Epidermal melanocyte (primary cell): ENCODE measurements at regions not wholly inside any gene's neighbourhood (a gene's known extent, or its start where the extent isn't known, plus 50 kb on each side); places are given as distances from the start of the nearest gene placed in this dataset.
"Not testable (repeated sequence)": the region's sequence is repeated elsewhere in the genome, so short reads cannot be mapped to it uniquely, and the experiment has no call there.

Experiments
- DNase-seq: peaks from one replicate; pipeline ENCODE4 v3.0.0; 2011; ENCODE audit warnings: low spot score; ENCODE audit not compliant: insufficient read length

DNA sequence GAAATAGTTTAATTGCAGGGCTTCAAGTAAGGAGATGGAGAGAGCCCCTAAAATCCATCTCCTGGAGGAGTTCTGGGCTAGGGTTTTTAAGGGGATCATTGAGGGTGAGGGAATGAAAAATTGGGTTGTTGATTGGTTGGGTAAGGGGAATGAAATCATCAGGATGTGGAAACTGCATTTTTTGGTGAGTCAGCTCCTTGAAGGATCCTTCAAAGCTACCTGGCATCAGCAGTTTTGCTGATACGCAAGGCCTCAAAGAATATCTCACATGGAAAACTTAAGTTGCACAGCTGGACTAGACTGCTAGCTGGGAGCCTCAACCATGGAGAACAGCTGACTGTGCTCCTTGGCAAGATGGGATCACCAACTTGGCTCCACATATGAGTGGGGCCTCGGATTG lies 136.7 kb downstream of the FGF10 start:
- DNase-seq: no peak

DNA sequence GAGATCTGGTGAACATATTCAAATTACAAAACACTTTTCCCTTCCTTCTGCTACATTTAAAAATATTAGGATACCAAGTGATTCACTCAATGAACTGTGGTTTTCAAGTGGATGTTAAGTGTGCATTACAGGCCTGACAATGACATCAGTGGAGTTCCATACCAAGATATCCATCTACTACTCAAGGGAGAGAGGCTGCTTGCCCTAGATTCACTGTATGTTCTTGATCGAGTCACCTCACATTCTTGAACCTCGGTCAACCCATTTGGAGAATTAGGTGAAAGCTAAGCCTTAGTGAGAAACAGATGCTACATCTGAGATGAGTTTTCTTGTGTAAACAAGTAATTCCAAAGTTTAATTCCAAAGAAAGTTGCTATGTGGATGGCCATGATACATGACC lies 142.2 kb downstream of the FGF10 start:
- DNase-seq: no peak

DNA sequence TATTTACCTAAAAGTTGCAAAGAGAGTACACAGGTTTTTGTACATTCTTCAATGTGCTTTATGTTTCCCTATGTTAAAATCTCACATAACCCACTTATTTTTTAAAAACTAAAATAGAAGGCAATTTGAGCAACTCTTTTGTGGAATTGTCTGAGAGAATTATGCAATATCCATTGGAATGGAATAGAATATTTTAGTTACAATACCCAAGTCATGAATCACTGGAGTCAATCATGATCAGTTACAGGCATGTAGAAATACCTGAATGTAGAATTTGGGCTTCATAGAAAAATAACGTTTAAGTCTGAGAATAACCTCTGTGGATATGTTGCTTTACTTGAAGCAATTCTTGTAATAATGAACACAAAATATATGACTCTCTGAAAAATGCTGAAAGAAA lies 143.3 kb downstream of the FGF10 start:
- no peak for DNase-seq

DNA sequence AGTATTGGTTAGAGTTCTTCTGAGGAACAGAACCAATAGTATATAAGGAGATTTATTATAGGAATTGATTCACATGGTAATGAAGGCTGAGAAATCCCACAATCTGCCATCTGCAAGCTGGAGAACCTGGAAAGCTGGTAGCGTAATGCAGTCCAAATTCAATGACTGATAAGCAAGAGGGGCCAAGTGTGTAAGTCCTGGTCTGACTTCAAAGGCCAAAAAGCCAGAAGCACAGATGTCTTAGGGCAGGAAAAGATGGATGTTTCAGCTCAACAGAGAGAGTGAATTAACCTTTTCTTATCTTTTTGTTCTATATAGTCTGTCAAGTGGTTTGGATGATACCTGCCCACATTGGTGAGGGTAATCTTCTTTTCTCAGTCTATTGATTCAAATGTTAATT lies 146.4 kb downstream of the FGF10 start:
- DNase-seq: no peak

DNA sequence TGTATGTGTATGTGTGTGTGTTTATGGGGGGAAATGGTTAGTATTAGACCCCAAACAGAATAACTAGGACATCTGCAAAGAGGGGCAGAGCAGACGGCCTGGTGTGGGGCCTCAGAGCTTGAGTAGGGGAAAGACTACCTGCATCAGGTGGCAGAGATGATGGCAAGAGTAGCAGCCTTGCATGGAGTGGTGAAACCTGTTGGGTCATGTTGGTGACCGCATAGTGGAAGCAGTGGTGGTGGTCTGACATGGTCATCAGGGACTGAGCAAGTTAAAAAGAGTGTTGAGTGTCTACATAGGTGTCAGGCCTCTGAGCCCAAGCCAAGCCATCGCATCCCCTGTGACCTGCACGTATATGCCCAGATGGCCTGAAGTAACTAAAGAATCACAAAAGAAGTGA lies 153.2 kb downstream of the FGF10 start:
- no peak for DNase-seq

DNA sequence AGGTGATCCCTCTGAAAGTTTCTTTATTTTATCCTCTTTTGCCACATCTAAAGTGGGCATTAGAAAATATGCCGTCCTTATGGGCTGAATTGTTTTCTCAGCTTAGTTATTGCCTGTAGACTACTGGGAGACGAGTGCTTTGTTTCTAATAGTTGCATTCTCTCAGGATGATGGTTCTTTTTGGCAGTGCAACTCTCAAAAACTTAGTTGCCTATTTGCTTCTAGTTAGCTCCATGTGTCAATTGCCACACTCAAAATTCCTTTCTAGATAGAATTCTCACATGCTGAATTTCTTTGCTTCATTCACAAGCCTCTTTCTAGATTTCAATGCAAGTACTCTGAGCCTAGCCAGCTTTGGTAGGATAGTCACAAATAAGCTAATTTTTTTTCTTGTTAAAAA lies 155.5 kb downstream of the FGF10 start:
- DNase-seq: no peak

DNA sequence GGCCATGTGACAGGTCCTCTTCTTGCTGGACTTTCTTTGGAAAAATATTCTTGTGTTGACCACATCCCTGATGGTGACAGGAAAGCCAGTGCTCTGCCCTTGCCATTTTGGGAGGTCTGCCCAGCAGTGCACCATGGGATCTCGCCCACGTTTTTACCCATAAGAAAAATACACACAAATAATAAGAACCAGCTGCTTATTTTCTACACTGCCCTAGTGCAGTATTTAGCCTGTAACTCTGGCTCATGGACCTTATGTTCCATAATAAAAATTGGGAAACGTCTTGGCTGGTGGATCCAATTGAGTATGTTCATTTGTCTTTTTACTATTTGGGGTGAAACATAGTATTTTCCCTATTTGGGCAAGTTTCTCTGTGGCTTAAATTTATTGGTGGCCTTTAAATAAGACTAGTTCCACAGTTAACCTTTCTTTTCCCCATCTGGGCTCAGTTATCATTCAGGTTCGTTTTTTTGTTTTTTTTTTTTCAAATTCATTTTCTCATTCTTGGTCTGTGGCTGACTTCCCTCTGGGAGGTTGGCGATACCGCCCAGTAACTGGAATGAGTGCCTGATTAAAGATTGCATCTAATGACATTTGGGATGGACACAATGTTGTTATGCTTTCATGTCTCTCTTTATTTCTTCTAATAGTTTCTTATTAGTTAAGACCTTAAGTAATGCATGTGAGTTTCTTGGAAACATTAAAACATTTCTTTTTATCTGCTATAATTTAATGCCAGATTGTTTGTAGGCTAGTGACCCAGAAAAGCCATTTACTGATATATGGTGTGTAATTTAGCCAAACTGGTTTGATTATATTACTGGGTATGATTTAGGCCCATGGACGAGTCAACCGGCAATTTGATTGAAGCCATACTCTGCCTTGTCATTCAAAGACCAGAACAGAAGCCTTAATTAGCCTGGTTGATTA lies 163.7 kb downstream of the FGF10 start:
- DNase-seq: no peak

DNA sequence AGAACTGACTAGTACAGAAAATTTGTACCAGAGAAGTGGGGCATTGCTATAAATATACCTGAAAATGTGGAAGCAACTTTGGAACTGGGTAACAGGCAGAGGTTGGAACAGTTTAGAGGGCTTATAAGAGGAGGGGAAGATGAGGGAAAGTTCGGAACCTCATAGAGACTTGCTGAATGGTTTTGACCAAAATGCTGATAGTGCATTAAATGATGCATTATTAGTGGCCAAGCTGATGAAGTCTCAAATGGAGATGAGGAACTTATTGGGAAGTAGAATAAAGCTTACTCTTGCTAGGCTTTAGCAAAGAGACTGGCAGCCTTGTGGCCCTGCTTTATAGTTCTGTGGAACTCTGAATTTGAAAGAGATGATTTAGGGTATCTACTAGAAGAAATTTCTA lies 189.8 kb downstream of the FGF10 start:
- DNase-seq: no peak

DNA sequence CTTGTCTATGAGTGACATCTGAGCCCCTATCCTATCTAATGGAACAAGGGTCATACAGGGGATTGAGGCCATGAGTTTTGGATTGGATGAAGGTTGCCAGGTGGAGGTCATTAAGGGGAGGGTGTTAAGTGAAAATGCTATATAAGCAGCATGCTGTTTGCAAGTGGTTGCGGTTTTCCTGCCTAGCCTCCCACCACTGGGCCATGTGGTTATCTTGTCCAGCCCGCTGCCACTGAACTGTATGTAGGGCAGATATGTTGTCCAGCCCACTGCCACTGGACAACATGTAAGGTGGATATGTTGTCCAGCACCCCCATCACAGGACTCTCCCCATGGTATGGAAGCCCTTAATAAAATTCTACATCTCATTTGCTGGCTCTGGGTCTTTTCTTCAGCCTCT lies 200.0 kb downstream of the FGF10 start:
- DNase-seq: no peak

DNA sequence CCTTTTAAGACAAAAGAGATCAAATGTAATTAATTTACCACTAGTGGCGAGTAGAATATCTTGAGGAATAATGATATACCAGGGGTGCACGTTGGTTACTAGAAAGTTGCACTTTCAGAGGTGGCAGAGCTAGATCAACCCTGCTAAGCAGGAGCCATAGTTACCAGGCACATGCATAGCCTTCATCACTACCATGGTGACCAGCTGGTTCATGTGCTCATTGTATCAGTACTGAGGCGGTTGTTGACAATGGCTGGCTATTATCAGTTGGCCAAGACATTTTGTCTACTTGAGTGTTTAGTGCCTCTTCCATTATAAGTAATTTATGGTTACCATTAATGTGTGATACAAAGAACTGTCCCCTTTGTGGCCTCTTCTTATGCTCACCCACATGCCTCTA lies 201.2 kb downstream of the FGF10 start:
- DNase-seq: no peak

DNA sequence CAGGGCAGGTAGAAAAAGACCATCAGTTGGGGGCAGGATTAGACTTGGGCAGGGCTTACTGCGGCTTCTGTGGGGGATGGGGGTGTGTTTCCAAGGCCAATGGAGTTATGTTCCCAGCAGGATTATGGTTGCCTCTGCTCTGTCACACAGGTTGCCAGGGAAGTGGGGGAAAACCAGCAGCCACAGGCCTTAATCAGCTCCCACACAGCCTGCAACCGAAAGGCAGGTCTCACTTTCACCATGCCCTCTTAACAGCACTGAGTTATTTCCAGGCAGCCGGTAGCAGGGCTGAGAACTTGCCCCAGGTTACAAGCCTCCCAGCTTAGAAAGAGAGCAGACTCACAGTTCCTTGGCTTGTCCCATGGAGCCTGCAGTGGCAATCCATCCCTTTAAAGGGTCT lies 205.5 kb downstream of the FGF10 start:
- DNase-seq: no peak

DNA sequence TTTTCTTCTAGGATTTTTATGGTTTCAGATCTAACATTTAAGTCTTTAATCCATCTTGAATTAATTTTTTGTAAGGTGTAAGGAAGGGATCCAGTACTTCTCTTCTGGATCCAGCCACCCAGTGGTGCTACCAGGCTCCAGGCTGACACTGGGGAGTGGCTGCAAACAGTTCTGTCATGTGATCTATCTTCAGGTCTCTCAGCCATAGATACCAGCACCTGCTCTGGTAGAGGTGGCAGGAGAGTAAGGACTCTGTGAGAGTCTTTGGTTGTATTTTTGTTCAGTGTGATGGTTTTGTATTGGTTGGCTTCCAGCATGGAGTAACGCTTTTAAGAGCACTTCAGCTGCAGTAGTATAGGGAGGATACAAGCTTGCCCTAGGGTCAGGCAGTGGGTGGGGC lies 205.9 kb downstream of the FGF10 start:
- no peak for DNase-seq

DNA sequence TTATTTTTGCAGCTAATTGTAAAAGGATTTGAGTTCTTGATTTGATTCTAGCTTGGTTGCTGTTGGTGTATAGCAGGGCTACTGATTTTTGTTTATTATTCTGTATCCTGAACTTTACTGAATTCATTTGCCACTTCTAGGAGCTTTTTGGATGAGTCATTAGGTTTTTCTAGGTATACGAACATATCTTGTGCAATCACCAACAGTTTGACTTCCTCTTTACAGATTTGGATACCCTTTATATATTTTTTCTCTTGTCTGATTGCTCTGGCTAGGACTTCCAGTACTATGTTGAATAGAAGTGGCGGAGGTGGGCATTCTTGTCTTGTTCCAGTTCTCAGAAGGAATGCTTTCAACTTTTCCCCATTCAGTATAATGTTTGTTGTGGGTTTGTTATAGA lies 210.8 kb downstream of the FGF10 start:
- DNase-seq: no peak

DNA sequence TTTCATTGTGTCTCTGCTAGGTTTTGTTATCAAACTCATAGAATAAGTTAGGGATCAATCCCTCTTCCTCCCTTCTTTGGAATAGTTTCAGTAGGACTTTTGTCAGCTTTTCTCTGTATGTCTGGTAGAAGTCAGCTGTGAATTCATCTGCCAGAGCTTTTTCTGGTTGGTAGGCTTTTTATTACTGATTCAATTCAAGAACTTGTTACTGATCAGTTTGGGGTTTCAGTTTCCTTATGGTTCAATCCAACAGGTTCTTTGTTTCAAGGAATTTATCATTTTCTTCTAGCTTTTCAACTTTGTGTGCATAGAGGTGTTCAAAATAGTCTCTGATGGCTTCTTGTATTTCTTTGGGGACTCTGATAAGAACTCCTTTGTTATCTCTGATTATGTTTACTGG lies 221.7 kb downstream of the FGF10 start:
- no peak for DNase-seq

DNA sequence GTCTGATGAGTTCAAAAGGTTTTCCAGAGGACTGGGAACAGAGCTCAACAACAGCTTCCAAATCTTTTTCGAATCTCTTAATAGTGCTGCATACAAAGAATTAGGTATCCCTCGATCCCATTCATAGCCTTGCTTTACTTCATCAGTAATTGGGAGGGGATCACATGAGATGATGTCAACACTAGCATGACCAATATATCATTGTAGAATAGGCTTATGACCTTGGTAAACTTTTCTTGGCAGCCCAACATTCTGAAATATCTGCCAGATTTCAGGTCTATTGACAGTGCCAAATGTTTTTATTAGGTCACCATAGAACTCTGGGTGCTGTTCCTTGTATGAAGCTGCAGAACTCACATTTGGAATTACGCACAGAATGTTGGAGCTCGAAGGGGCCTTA lies 228.9 kb downstream of the FGF10 start:
- no peak for DNase-seq

DNA sequence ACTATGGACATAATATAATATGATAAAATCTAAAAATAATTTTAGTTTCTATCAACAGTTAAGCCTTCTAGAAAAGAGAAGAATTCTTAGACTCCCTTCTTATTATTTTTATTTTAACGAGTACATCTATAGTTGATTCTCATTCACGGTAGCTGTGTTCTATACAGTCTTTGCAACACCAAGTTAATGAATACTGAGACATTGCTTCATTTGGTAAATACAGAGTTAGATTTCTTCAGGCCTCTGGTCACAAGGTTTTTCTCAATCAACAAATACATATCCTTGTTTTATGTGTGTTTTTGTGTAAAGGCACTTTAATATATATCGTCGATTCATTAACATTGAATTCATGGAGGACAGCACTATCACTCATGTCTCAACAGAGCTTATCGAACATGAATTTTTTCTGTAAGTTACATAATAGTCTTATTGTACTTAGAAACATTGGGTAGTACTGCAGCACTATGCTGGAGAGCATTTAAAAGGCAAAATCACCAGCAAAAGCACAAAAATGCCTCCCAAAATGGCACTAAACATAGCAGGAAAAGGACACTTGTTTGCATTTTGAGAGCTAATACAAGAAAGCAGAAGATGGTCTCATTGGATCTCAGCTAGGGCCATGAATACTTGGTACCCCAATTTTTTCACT lies 239.0 kb downstream of the FGF10 start:
- DNase-seq: no peak

DNA sequence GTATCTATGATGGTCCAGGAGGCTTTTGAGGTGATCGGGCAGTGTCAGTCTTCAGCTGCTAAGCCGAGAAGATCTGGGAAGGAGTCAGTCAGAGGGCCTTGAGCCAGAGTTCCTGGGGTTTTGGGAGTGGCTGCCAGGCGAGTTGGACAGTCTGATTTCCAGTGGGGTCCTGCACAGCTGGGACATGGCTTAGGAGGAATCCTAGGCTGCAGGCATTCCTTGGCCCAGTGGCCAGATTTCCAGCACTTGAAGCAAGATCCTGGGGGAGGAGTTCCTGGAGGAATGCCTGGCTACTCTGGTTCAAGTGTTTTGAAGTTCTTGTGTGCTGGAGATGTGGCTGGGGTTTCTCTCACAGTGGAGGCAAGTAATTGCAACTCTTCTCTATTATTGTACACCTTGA lies 271.3 kb downstream of the FGF10 start:
- DNase-seq: not testable (repeated sequence)

DNA sequence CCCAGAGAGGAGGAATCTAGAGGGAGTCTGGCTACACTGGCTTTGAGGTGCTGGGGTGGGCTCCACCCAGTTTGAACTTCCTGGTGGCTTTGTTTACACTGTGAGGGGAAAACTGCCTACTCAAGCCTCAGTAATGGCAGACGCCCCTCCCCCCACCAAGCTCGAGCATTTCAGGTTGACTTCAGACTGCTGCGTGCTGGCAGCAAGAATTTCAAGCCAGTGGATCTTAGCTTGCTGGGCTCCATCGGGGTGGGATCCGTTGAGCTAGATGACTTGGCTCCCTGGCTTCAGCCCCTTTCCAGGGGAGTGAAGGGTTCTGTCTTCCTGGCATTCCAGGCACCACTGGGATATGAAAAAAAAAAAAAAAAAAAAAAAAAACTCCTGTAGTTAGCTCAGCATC lies 281.0 kb downstream of the FGF10 start:
- not testable (repeated sequence) for DNase-seq

DNA sequence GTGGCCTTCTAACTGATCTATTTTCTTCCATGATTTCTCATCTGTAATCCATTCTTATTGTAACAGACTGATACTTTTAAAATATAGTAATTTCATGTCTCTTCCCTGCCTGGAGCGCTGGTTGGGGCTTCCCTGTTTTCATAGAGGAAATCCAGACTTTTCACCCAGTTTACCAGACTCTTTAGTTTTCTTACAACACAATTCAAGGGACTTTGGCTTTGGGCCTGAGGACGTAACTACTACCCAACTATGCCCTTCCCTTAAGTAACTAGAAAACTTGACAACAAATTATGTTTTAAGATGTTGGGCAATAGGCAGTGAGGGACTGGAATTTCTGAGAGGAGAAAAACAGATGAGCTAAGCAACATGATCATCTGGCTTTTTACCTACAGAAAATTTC lies 289.6 kb downstream of the FGF10 start:
- no peak for DNase-seq

DNA sequence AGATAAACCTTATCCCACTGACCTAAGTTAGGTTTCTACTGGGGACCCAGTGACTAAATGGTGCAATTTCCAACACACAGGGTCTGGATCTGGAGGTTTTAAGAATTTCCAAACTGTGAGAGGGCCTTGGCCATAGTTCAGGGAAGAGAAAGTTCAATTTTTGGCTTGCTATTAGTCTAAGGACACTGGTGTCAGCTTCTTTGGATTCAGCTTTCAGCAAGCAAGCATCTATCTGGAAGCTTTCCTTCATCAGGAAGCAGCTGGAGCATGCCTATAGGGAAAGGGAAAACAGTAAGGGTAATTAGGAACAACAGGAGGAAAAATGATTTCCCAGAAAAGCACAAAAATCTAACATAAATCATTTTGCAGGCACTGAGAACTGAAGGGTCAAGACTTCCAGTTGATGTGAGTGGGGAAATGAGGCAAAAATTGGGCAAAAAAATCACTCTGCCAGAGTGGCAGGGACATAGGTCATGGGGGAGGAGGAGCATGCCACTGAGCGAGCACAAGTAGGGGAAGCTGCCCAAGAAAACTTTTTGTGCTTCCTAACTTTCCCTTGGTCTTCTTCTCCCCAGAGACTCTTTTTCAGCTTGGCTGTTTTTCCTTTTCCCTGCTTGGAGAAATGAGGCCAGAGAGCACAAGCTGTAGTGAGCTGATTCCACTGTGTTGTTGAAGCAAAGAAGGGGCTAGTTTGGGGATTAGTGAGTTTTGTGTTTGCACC lies 299.6 kb downstream of the FGF10 start:
- no peak for DNase-seq

DNA sequence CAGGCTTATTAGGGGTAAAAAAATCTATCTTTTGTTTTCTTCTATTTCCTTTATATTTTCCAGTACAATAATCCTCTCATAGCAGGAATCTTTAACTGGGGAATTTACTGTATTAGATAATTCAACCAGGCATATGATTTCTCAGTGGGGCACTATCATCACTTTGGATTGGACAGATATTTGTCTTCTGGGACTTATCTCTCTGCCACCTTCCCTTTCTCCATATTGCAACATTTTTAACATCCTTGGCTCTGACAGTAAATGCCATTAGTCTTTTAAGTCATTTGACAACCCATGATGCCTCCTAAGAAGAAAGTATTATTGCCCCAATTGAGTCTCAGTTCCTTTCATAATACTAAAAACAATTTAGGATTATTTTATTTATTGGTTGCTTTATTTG lies 304.1 kb downstream of the FGF10 start:
- no peak for DNase-seq

DNA sequence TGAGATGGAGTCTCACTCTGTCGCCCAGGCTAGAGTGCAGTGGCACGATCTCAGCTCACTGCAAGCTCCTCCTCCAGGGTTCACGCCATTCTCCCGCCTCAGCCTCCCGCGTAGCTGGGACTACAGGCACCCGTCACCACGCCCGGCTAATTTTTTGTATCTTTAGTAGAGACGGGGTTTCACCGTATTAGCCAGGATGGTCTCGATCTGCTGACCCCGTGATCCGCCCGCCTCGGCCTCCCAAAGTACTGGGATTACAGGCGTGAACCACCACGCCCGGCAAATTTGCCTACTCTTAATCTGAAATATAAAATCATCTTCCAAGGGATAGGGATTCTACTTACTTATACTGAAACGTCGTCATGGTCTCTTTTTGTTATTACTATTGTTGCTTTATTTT lies 314.7 kb downstream of the FGF10 start:
- not testable (repeated sequence) for DNase-seq
